K562 (cell line): ENCODE measurements at regions not wholly inside any gene's neighbourhood (a gene's known extent, or its start where the extent isn't known, plus 50 kb on each side); places are given as distances from the start of the nearest gene placed in this dataset.

Source experiments
- ATAC-seq: fragments of 200-7000 bp; cut with Tn5 transposase; 3 replicates; pipeline ENCODE4 v1.9.1; 2020; ENCODE audit warnings: moderate library complexity
- BruUV-seq: library from RNA; stranded (reverse); fragments of 400-500 nt; replicated peaks from 2 replicates; lab custom pipeline; 2021; lab: Mats Ljungman, UMichigan
- CTCF ChIA-PET: fragments of 300-600 bp; formaldehyde crosslinking; extraction: SDS; loops from one replicate; lab custom pipeline; 2021; ENCODE audit warnings: low intra/inter-chr PET ratio; lab: Yijun Ruan, JAX
- POLR2A ChIA-PET: fragments of 300-600, 350-650 bp; sonication (Branson Sonifier 250); formaldehyde crosslinking; extraction: SDS; loops from one replicate; lab custom pipeline; 2021; ENCODE audit warnings: antibody characterized with exemption, inconsistent platforms; lab: Yijun Ruan, JAX
- DNase-seq, 4 experiments: peaks; one replicate each; pipeline versions ENCODE4 v3.0.0 to v3.0.0-alpha.2; 2011 to 2018; ENCODE audit warnings: low spot score in 3 of 4, mixed read lengths in 3 of 4; ENCODE audit errors: extremely low read depth in 1 of 4
- FAIRE-seq: peaks from 2 replicates; lab custom pipeline; 2011; peaks lifted over from hg19 to GRCh38; lab: Jason Lieb, UNC
- H2AFZ ChIP-seq: 2 replicates; pipeline ENCODE4 v1.6.0; 2011; ENCODE audit warnings: low read depth, low read length, control low read depth, inconsistent platforms
- H3K27ac ChIP-seq: fragments of 200-600 bp; 3 replicates; pipeline ENCODE4 v1.8.0; 2011; ENCODE audit warnings: low read depth, mild to moderate bottlenecking, control low read depth, inconsistent platforms, low read length, moderate library complexity, mixed read lengths; ENCODE audit errors: extremely low read depth
- H3K27me3 ChIP-seq, 2 experiments: fragments of 300-600 bp in 1 of 2; 2 replicates in 1 of 2; 3 replicates in 1 of 2; pipeline versions ENCODE4 v1.6.0 to v1.8.0; 2011; ENCODE audit warnings: inconsistent platforms in 2 of 2, low read length in 2 of 2, mild to moderate bottlenecking in 1 of 2, mixed read lengths in 1 of 2, moderate library complexity in 1 of 2; ENCODE audit not compliant: control insufficient read depth in 2 of 2, insufficient read depth in 2 of 2
- H3K36me3 ChIP-seq: fragments of 300-600 bp; 3 replicates; pipeline ENCODE4 v1.8.0; 2011; ENCODE audit warnings: mild to moderate bottlenecking, low read length, inconsistent platforms; ENCODE audit not compliant: control insufficient read depth, insufficient read depth
- H3K4me1 ChIP-seq, 2 experiments: fragments of 200-600 bp in 1 of 2; replicated peaks in 1 of 2; 2 replicates in 1 of 2; 3 replicates in 1 of 2; pipeline versions ENCODE4 v1.5.1 to v1.8.0; 2011; ENCODE audit warnings: inconsistent platforms in 2 of 2, low read length in 2 of 2, mild to moderate bottlenecking in 1 of 2, mixed read lengths in 1 of 2, moderate library complexity in 1 of 2; ENCODE audit not compliant: control insufficient read depth in 2 of 2, insufficient read depth in 2 of 2
- H3K4me2 ChIP-seq: 2 replicates; pipeline ENCODE4 v1.6.1; 2011; ENCODE audit warnings: low read length, control low read depth, inconsistent platforms, mixed read lengths; ENCODE audit not compliant: insufficient read depth
- H3K4me3 ChIP-seq: fragments of 200-600 bp; sonication (generic), shearing (Covaris generic); 2 replicates; pipeline ENCODE4 v1.5.1; 2016; ENCODE audit warnings: control low read depth, inconsistent platforms
- H3K79me2 ChIP-seq: fragments of 200-600 bp; 3 replicates; pipeline ENCODE4 v1.8.0; 2011; ENCODE audit warnings: low read length, inconsistent platforms; ENCODE audit not compliant: control insufficient read depth, insufficient read depth
- H3K9ac ChIP-seq, 2 experiments: 2 replicates each; pipeline versions ENCODE4 v1.6.0 to v1.6.1; 2011; ENCODE audit warnings: low read depth in 2 of 2, low read length in 2 of 2, control low read depth in 1 of 2, inconsistent platforms in 1 of 2, mild to moderate bottlenecking in 1 of 2, mixed read lengths in 1 of 2; ENCODE audit not compliant: insufficient read depth in 1 of 2
- H3K9me1 ChIP-seq: one replicate; pipeline ENCODE4 v1.6.0; 2011; ENCODE audit warnings: inconsistent platforms, mild to moderate bottlenecking, low read length, moderate library complexity; ENCODE audit not compliant: control insufficient read depth, insufficient read depth
- H3K9me3 ChIP-seq: replicated peaks from 2 replicates; pipeline ENCODE4 v1.5.1; 2011; ENCODE audit warnings: low read depth, low read length, inconsistent platforms; ENCODE audit not compliant: control insufficient read depth, insufficient read depth
- H4K20me1 ChIP-seq: replicated peaks from 2 replicates; pipeline ENCODE4 v1.6.1; 2011; ENCODE audit warnings: low read length, inconsistent platforms, mixed read lengths; ENCODE audit not compliant: control insufficient read depth, insufficient read depth
- JUND ChIP-seq, 2 experiments: IDR thresholded peaks; 2 replicates in 1 of 2; 3 replicates in 1 of 2; pipeline ENCODE4 v1.6.1; 2011; ENCODE audit warnings: borderline replicate concordance in 2 of 2, low read depth in 2 of 2, low read length in 2 of 2, improper control_type of control experiment in 1 of 2, missing biosample characterization in 1 of 2, missing genetic modification characterization in 1 of 2, missing genetic modification reagents in 1 of 2
- MEF2A ChIP-seq: IDR thresholded peaks from 2 replicates; pipeline ENCODE4 v1.6.1; 2011; ENCODE audit warnings: low read depth, mild to moderate bottlenecking, low read length, moderate library complexity; ENCODE audit not compliant: control insufficient read depth
- NEUROD1 ChIP-seq: fragments of 150-350 bp; IDR thresholded peaks from 2 replicates; pipeline ENCODE4 v1.6.1; 2014; ENCODE audit warnings: borderline replicate concordance, low read length, low read depth; ENCODE audit not compliant: partially characterized antibody
- PBX2 ChIP-seq, 2 experiments: IDR thresholded peaks in 1 of 2; conservative IDR thresholded peaks in 1 of 2; 2 replicates each; pipeline ENCODE4 v1.6.1; 2016; ENCODE audit warnings: low read depth in 2 of 2, mild to moderate bottlenecking in 1 of 2, missing compliant biosample characterization in 1 of 2, missing genetic modification characterization in 1 of 2, moderate library complexity in 1 of 2
- RHOXF2B ChIP-seq: fragments of 250-450 bp; sonication (Bioruptor Pico); conservative IDR thresholded peaks from 2 replicates; pipeline ENCODE4 v1.5.1; 2021
- TRIM24 ChIP-seq, 2 experiments: fragments of 450-650 bp; IDR thresholded peaks; 2 replicates each; pipeline ENCODE4 v1.6.1; 2016
- ZFPM2 ChIP-seq: fragments of 250-450 bp; sonication (Bioruptor Pico); IDR thresholded peaks from 2 replicates; pipeline ENCODE4 v1.5.1; 2022; ENCODE audit warnings: mild to moderate bottlenecking
- WGBS: fragments of 100-300 bp; shearing (Covaris generic); methylation state at CpG from one replicate; pipeline ENCODE4 v1.1.6; 2016; ENCODE audit warnings: low coverage, mixed read lengths; ENCODE audit not compliant: insufficient coverage; ENCODE audit errors: missing lambda C conversion rate; 5-methylcytosine and 5-hydroxymethylcytosine counted together
- in situ Hi-C: fragments of 300-500 bp; cut with MboI; formaldehyde crosslinking; loops from 4 replicates; pipeline ENCODE4 v1.15.0; 2018; ENCODE audit warnings: inconsistent platforms, mixed read lengths
- intact Hi-C: fragments of 100-400 bp; cut with micrococcal nuclease; formaldehyde crosslinking; loops from 2 replicates; pipeline ENCODE4 v1.14.2; 2022
- TF ChIP-seq, protein P1 (sequence below): sonication (generic); formaldehyde crosslinking; IDR thresholded peaks from 2 replicates; pipeline ENCODE4 v1.8.0; 2022; ENCODE audit warnings: mild to moderate bottlenecking, low read depth, missing genetic modification reagents
- TF ChIP-seq, protein P2 (sequence below): fragments of 250-450 bp; sonication (Bioruptor Pico); IDR thresholded peaks from 2 replicates; pipeline ENCODE4 v1.6.1; 2021; ENCODE audit warnings: mild to moderate bottlenecking

DNA sequence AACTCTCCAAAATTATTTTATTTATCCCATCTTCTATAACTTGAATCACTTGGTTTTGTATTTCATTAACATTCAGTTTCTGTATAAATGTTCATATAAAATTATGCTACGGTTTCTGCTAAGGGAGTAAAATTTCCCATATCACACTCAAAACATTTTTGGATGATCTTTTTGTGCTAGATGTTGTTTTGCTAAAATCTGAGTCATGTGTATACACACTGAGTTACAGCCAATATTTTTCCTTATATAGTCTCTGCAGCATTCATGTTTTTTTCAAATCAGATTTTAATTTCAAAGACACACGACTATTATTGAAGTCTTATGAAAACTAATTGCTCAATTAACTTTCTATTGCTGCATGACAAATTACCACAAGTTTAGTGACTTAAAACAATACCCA lies 54.3 kb upstream of the SLC2A12 start:
- no TSS peak for BruUV-seq
- Histone ChIP-seq H3K4me2 (no peak overlapping the region), H2AFZ (no peak overlapping the region), H4K20me1 (no peaks in the 10 kb centered on the region), H3K27me3 (peaks cover 3% of the 10 kb centered on the region in 2 experiments; a peak in 1 of 5 replicates), H3K36me3 (no peaks in the 10 kb centered on the region), H3K9me3 (no peaks in the 10 kb centered on the region), H3K9me1 (no peaks in the 10 kb centered on the region), H3K79me2 (no peaks in the 10 kb centered on the region), H3K27ac (no peak overlapping the region), H3K4me3 (no peak overlapping the region), H3K9ac (no peak overlapping the region), H3K4me1 (no peaks in the 10 kb centered on the region)
- in situ Hi-C loops: no loop called here
- no peak for DNase-seq
- 0% methylated on average over 2 of the region's 2 CpGs for WGBS
- no peak for ATAC-seq
- TF ChIP-seq, protein P1, sequence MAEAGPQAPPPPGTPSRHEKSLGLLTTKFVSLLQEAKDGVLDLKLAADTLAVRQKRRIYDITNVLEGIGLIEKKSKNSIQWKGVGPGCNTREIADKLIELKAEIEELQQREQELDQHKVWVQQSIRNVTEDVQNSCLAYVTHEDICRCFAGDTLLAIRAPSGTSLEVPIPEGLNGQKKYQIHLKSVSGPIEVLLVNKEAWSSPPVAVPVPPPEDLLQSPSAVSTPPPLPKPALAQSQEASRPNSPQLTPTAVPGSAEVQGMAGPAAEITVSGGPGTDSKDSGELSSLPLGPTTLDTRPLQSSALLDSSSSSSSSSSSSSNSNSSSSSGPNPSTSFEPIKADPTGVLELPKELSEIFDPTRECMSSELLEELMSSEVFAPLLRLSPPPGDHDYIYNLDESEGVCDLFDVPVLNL: no peak
- TF ChIP-seq JUND (IDR thresholded peaks at IDR 0.05; ENCODE audit: borderline replicate concordance, low read depth, low read length) (no peak), JUND (tag; IDR thresholded peaks at IDR 0.05; ENCODE audit: borderline replicate concordance, low read depth, low read length) (no peak), TRIM24 (IDR thresholded peaks at IDR 0.05) (no peak), ZFPM2 (CRISPR knock-in tag) (no peak), PBX2 (CRISPR knock-in tag; IDR thresholded peaks at IDR 0.05; ENCODE audit: low read depth) (no peak), PBX2 (tag; conservative IDR thresholded peaks at IDR 0.05; ENCODE audit: low read depth) (no peak), NEUROD1 (no peak), MEF2A (no peak), RHOXF2B (no peak)
- TF ChIP-seq, protein P2, sequence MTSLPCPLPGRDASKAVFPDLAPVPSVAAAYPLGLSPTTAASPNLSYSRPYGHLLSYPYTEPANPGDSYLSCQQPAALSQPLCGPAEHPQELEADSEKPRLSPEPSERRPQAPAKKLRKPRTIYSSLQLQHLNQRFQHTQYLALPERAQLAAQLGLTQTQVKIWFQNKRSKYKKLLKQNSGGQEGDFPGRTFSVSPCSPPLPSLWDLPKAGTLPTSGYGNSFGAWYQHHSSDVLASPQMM (CRISPR knock-in tag): no peak
- CTCF ChIA-PET: interaction anchor here (0.5 kb wide), 1 partner anchor 481 kb away, joined by 3 read pairs; no protein-coding TSS in a partner anchor
- FAIRE-seq: no peak
- intact Hi-C loops: no loop called here
- POLR2A ChIA-PET: no interaction called here
